ENCODE measurements at regions not wholly inside any gene's neighbourhood (a gene's known extent, or its start where the extent isn't known, plus 50 kb on each side); places are given as distances from the start of the nearest gene placed in this dataset.

DNA sequence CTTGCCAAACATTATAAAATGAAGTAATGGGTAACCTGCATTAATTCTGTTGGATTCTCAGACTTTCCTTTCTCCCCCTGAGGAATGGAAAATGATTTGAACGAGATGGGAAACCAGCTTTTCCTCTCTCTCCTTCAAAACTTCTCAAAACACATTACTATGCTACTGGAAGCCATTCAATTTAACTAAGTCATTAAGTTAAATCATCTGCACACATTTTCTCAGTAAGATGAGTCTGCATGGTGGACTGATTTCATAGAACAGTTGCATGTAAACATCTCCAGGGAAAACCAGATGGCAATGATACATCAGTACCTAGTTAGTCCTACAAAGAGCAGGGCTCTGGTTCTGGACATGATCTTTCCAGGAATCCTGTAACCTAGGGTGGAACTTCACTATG, 59.9 kb downstream of the BMP4 start:
- Mint-ChIP-seq H3K4me3 (no peak overlapping the region), H3K27ac (no peak overlapping the region), H3K9me3 (peaks cover 0 to 10% of the 10 kb centered on the region in 2 donors), H3K27me3 (no peaks in the 10 kb centered on the region), H3K36me3 (ENCODE audit: insufficient read depth) (no peaks in the 10 kb centered on the region), H3K4me1 (ENCODE audit: low read depth in 2 of 2) (no peaks in the 10 kb centered on the region)
- ATAC-seq (replicated peaks), result no peak
- DNase-seq, result no peak

DNA sequence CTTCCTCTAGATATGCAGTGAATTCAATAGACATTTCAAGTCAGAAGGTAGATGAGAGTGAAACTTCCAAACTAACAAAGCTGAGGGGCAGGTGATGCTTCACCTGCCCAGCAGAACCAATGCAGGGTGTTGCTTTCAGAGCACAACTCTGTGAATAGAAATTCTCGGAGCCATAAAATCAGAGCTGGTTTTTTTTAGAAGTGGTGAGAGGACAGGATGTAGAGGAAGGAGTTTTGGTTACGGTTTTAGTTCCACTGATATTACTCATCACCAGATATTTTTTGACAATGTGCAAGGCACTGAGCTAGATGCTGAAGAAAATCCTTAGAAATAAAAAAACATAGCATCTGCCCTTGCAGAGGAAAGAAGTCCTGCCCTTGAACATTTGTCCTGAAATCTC, 62.2 kb downstream of the BMP4 start:
- Mint-ChIP-seq H3K4me3 (no peak overlapping the region), H3K27ac (no peak overlapping the region), H3K27me3 (no peaks in the 10 kb centered on the region), H3K4me1 (ENCODE audit: low read depth in 2 of 2) (no peaks in the 10 kb centered on the region), H3K36me3 (ENCODE audit: insufficient read depth) (no peaks in the 10 kb centered on the region), H3K9me3 (peaks cover 0 to 14% of the 10 kb centered on the region in 2 donors)
- no peak for DNase-seq
- no peak for ATAC-seq (replicated peaks)

DNA sequence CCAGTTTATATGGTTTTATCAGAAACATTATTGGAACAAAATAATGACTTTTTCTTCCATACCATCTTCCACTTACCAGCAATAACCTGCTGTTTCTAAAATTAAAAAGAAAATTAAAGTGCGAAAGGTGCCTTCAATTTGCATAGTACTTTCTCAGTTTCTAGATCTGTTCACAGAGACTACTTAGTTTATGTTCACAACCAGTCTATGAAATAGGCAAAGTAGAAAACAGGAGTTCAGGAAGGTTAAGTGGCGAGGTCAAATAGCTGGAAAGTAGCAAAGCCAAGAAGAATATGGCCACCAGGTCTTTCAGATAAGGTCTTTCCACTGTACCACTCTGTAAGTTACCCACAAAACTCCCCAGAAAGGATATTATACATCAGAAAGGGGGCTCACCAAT, 63.3 kb downstream of the BMP4 start:
- H3K36me3 Mint-ChIP-seq (ENCODE audit: insufficient read depth), result no peaks in the 10 kb centered on the region
- no peaks in the 10 kb centered on the region for H3K4me1 Mint-ChIP-seq (ENCODE audit: low read depth in 2 of 2)
- ATAC-seq (replicated peaks) (no peak), DNase-seq (no peak)
- H3K4me3 Mint-ChIP-seq, result no peak overlapping the region
- H3K27me3 Mint-ChIP-seq, result no peaks in the 10 kb centered on the region
- peaks cover 0 to 9% of the 10 kb centered on the region in 2 donors for H3K9me3 Mint-ChIP-seq
- H3K27ac Mint-ChIP-seq, result no peak overlapping the region

DNA sequence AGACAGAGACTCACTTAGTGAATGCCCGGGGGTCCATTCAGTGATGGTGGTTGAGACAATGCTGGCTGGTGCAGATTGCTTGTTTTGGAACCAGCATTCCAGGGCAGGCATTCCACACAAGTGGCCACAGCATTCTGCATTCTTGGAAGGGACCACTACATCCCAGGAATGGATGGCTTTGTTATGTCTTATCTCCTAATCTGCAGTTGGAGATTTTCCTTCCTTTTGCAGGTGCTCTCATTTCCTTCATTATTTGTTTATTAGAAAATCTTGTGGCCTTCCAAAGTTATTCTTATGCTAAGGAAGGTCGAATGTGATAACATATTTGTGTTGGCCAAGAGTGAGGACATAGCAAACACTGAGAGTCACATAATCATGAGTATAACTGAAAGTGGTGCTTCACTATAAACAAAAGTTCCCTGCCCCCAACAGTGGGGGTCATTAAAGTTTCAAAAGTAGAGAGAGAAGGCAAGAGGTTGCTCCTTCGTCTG, 66.0 kb downstream of the BMP4 start:
- no peaks in the 10 kb centered on the region for H3K4me1 Mint-ChIP-seq (ENCODE audit: low read depth in 2 of 2)
- peaks cover 9 to 13% of the 10 kb centered on the region in 2 donors for H3K9me3 Mint-ChIP-seq
- no peak for DNase-seq
- no peak overlapping the region for H3K4me3 Mint-ChIP-seq
- no peaks in the 10 kb centered on the region for H3K27me3 Mint-ChIP-seq
- ATAC-seq (replicated peaks), result no peak
- no peak overlapping the region for H3K27ac Mint-ChIP-seq
- no peaks in the 10 kb centered on the region for H3K36me3 Mint-ChIP-seq (ENCODE audit: insufficient read depth)

DNA sequence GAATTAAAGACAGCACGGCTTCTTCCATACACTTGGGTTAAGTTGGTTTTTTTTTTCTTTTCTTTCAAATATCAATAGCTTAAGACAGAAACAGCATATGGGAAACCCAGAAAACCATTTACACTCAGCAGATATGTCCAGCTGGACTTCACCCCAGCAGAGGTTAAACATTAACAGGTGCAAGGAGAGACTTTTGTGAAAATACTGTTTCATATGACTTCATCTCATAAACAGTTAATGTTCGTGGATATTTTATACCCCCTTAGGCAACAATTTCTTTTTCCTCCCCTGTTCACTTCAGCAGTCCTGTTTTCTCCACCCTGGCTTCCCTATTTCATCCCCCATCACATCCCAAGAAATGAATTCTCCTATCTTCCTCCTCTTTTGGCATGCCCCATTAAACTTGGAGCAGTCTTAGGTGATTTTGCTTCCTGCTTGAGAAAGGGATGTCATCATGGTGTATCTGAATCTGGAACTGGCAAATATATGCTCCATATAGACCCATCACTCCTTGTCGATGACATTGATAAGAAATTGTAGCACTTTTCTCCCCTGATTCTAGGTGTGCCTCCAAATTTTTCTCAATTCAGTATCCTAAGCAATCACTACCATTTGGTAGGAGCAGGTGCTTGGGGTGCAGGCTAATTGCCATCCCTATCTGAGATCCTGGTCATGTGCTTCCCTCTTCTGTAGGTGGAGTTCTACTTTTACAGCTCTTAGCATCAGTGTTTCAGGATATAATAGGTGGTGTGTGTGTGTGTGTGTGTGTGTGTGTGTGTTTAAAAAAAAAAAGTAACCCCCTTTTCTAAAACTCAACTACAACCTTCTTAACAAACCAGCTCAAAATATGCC, 67.9 kb downstream of the BMP4 start:
- Mint-ChIP-seq H3K9me3 (peaks cover 10 to 13% of the 10 kb centered on the region in 2 donors), H3K4me3 (no peak overlapping the region), H3K36me3 (ENCODE audit: insufficient read depth) (no peaks in the 10 kb centered on the region), H3K27me3 (no peaks in the 10 kb centered on the region), H3K27ac (no peak overlapping the region), H3K4me1 (ENCODE audit: low read depth in 2 of 2) (no peaks in the 10 kb centered on the region)
- ATAC-seq (replicated peaks) (no peak), DNase-seq (no peak)

DNA sequence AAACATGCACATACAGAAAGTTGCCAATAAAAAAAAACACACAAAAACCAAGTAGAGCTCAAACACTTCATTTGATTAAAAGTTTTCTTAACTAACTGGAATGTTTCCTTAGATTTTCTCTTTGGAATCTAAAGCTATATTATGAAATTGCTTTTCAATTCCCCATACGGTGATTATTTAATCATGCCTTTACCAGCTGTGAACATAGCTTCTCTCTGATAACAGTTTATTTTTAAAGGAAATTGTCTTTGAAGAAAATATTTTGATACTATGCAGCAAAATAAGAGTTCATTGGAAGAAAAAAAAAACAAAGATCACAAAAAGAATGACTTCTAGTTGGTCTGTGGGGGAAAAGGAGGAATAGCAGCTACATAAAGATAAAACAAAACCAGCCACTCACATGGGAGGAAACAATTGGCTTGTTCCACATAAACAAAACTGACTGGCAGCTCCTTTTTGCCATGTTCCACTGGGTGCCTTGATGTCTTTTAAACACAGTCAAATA, 71.4 kb downstream of the BMP4 start:
- no peaks in the 10 kb centered on the region for H3K36me3 Mint-ChIP-seq (ENCODE audit: insufficient read depth)
- no peak overlapping the region for H3K4me3 Mint-ChIP-seq
- DNase-seq (no peak), ATAC-seq (replicated peaks) (no peak)
- no peaks in the 10 kb centered on the region for H3K4me1 Mint-ChIP-seq (ENCODE audit: low read depth in 2 of 2)
- H3K9me3 Mint-ChIP-seq, result peaks cover 8 to 13% of the 10 kb centered on the region in 2 donors
- H3K27me3 Mint-ChIP-seq, result no peaks in the 10 kb centered on the region
- H3K27ac Mint-ChIP-seq, result no peak overlapping the region

DNA sequence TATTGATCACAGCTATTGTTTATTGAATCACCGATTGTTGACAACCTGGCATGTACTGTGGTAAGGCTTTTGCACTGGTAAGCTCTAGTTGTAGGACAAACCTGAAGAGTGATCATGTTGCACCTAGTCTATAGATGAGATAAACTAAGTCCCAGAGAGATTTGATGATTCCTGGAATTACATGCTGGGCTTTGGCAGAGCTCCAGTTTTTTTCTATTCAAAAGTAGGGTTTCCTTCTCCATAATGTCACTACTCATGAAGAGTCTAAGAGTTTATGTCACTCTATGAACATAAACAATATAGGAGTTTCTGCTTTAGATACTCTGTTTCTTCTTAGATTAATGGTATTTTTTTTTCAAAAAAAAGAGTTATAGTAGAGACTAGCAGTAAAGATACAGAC, 72.0 kb downstream of the BMP4 start:
- DNase-seq (no peak), ATAC-seq (replicated peaks) (no peak)
- Mint-ChIP-seq H3K4me1 (ENCODE audit: low read depth in 2 of 2) (no peaks in the 10 kb centered on the region), H3K9me3 (peaks cover 7 to 13% of the 10 kb centered on the region in 2 donors), H3K4me3 (no peak overlapping the region), H3K36me3 (ENCODE audit: insufficient read depth) (no peaks in the 10 kb centered on the region), H3K27me3 (no peaks in the 10 kb centered on the region), H3K27ac (no peak overlapping the region)

DNA sequence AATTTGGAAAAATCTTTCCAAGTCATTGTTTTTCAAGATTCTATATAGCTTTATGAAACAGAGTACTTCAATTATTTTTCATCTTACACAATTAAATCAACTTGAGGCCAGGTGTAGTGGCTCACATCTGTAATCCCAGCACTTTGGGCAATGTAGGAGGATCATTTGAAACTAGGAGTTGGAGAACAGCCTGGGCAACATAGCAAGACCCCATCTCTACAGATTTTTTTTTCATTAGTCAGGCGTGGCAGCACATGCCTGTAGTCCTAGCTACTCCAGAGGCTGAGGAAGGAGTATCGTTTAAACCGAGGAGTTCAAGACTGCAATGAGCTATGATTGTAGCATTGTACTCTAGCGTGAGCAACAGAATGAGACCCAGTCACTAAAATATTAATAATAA, 72.9 kb downstream of the BMP4 start:
- no peak for DNase-seq
- H3K4me3 Mint-ChIP-seq, result no peak overlapping the region
- H3K4me1 Mint-ChIP-seq (ENCODE audit: low read depth in 2 of 2), result no peaks in the 10 kb centered on the region
- H3K27ac Mint-ChIP-seq, result no peak overlapping the region
- no peaks in the 10 kb centered on the region for H3K36me3 Mint-ChIP-seq (ENCODE audit: insufficient read depth)
- no peak for ATAC-seq (replicated peaks)
- peaks cover 6 to 13% of the 10 kb centered on the region in 2 donors for H3K9me3 Mint-ChIP-seq
- H3K27me3 Mint-ChIP-seq, result no peaks in the 10 kb centered on the region

DNA sequence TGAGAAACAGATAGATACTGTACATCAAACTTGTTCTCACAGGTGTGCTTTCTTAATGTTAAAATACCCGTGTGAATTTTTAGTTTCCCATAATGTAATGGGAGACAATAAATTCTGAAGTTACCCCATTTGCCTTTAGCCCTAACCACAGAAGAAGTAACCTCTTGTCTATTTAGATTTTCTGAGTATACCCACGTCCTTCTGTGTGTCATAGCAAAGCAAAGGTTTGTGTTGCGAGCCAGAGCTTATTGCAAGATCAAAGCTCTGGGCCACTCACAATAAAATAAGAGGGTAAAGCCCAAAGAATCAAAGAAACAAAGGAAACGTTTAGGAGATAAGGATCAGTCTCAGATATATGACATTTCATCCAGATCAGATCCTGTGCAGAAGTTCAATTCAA, 73.9 kb downstream of the BMP4 start:
- ATAC-seq (replicated peaks) (no peak), DNase-seq (no peak)
- no peaks in the 10 kb centered on the region for H3K36me3 Mint-ChIP-seq (ENCODE audit: insufficient read depth)
- H3K27me3 Mint-ChIP-seq, result no peaks in the 10 kb centered on the region
- H3K4me1 Mint-ChIP-seq (ENCODE audit: low read depth in 2 of 2), result no peaks in the 10 kb centered on the region
- H3K27ac Mint-ChIP-seq, result no peak overlapping the region
- no peak overlapping the region for H3K4me3 Mint-ChIP-seq
- H3K9me3 Mint-ChIP-seq, result peaks cover 6 to 13% of the 10 kb centered on the region in 2 donors

DNA sequence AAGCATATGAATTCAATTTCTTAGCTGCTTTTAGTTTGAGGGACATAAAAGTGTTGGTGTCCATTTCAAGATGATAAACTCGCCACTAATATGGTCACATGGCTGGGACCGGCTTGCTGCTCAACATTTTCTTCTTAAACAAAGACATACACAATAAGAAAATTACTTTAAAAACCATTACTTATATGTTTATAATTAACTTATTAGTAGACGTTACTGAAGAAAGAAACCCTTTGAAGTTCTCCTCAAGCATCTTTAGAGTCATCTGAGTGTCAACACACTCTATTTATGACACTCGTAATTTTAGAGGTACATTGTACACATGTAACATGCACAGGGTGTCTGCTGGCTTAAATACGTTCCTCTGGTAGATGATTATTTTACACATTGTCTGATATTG, 74.7 kb downstream of the BMP4 start:
- H3K9me3 Mint-ChIP-seq, result peaks cover 6 to 10% of the 10 kb centered on the region in 2 donors
- H3K4me3 Mint-ChIP-seq, result no peak overlapping the region
- H3K36me3 Mint-ChIP-seq (ENCODE audit: insufficient read depth), result no peaks in the 10 kb centered on the region
- no peaks in the 10 kb centered on the region for H3K27me3 Mint-ChIP-seq
- H3K27ac Mint-ChIP-seq, result no peak overlapping the region
- no peaks in the 10 kb centered on the region for H3K4me1 Mint-ChIP-seq (ENCODE audit: low read depth in 2 of 2)
- no peak for DNase-seq
- ATAC-seq (replicated peaks), result no peak

DNA sequence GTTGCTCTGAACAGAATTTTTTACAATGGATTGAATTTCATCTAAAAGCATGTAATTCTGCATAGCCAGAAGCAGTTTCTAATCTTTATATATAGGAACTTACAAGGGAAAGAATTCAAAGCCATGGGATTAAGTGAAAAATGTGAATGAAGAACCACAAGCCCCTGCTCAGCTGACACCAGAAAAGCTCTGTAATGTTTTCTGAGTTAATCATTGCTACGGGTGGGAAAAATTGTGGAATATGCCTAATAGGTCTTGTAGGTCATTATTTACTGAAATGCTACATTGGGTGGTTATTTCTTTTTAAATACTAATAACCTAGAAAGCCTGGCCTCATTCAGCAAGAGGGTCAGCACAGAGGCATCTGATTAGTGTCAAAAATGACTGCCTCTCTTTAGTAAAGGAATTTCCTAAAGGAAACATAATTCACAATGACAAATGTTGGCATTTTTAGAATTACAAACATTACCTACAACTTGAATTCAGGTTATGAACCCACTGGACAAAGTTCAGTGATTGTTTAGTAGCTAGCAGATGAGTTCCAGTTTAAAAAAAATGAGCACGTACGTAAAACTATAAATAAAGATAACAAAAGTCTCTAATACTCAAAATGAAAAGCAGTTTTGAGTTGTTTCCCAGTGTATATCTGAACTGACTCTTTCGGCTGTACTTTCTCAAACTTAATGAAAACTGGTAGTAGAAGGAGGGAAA, 75.3 kb downstream of the BMP4 start:
- ATAC-seq (replicated peaks) (no peak), DNase-seq (no peak)
- Mint-ChIP-seq H3K27me3 (no peaks in the 10 kb centered on the region), H3K36me3 (ENCODE audit: insufficient read depth) (no peaks in the 10 kb centered on the region), H3K27ac (no peak overlapping the region), H3K4me3 (no peak overlapping the region), H3K9me3 (peaks cover 5 to 9% of the 10 kb centered on the region in 2 donors), H3K4me1 (ENCODE audit: low read depth in 2 of 2) (no peaks in the 10 kb centered on the region)

DNA sequence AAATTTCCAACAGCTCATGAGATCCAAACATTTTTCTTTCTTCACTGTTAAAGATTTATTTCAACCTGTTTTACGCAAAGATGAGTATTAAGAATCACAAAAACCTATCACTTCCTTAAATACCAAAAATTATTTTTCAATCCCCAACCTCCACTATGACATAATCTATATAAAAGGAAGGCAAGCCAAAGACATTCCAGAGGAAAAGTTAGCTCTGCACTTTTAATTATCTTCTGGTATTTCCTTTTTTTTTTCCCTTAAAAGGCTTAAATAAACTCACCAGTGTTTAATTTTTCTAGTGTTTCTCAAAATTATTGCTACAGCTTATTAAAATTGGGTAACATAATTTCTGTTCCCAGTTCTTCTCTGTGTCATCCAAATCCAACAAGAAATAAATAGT, 75.9 kb downstream of the BMP4 start:
- DNase-seq (no peak), ATAC-seq (replicated peaks) (no peak)
- no peaks in the 10 kb centered on the region for H3K36me3 Mint-ChIP-seq (ENCODE audit: insufficient read depth)
- no peaks in the 10 kb centered on the region for H3K4me1 Mint-ChIP-seq (ENCODE audit: low read depth in 2 of 2)
- H3K4me3 Mint-ChIP-seq, result no peak overlapping the region
- H3K27ac Mint-ChIP-seq, result no peak overlapping the region
- H3K9me3 Mint-ChIP-seq, result peaks cover 5 to 8% of the 10 kb centered on the region in 2 donors
- H3K27me3 Mint-ChIP-seq, result no peaks in the 10 kb centered on the region

DNA sequence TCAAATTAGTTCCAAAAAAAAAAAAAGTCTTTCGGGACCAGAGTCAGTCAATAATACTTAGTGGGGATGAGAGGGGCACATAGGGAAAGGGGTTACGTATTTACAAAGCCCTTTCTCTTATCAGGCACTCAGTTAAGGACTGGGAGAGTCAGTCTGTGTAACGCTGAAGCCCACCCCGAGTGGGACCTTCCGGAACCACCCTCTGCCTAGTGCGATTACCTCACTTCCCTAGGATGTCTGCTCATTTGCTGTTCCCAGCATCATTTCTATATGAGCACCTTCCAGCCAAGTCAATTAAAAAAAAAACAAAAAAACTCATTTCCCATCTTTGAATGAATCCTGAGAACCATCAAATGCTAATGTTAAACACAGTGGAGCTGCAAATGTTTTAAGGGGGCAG, 76.9 kb downstream of the BMP4 start:
- H3K4me3 Mint-ChIP-seq, result no peak overlapping the region
- H3K27me3 Mint-ChIP-seq, result no peaks in the 10 kb centered on the region
- no peak for DNase-seq
- no peaks in the 10 kb centered on the region for H3K36me3 Mint-ChIP-seq (ENCODE audit: insufficient read depth)
- no peak for ATAC-seq (replicated peaks)
- H3K4me1 Mint-ChIP-seq (ENCODE audit: low read depth in 2 of 2), result no peaks in the 10 kb centered on the region
- H3K9me3 Mint-ChIP-seq, result peaks cover 2 to 8% of the 10 kb centered on the region in 2 donors
- H3K27ac Mint-ChIP-seq, result no peak overlapping the region

Measured in effector memory CD8-positive, alpha-beta T cell (primary cell).